ENCODE measurements at regions not wholly inside any gene's neighbourhood (a gene's known extent, or its start where the extent isn't known, plus 50 kb on each side); places are given as distances from the start of the nearest gene placed in this dataset.

- DNase-seq (ENCODE audit: low spot score): no peak
- TF ChIP-seq RXRA (IDR thresholded peaks at IDR 0.05) (no peak), HNF4A (conservative IDR thresholded peaks at IDR 0.05) (no peak), CTCF (IDR thresholded peaks at IDR 0.05; ENCODE audit: low read depth, low read length, missing input control) (no peak), JUND (IDR thresholded peaks at IDR 0.05) (no peak), MAX (IDR thresholded peaks at IDR 0.05) (no peak), RAD21 (IDR thresholded peaks at IDR 0.05) (no peak), TAF1 (conservative IDR thresholded peaks at IDR 0.05) (no peak), REST (IDR thresholded peaks at IDR 0.05) (no peak), ATF3 (IDR thresholded peaks at IDR 0.05) (no peak)
- H3K9ac ChIP-seq (ENCODE audit: low read depth in 1 of 2, low read length in 2 of 2): no peak overlapping the region
- 67% methylated on average over 2 of the region's 2 CpGs for WGBS
- H3K4me1 ChIP-seq (ENCODE audit: control insufficient read depth in 4 of 4, insufficient read depth in 4 of 4, low read length in 3 of 4): peaks cover 0 to 2% (median 0%) of the 10 kb centered on the region in 4 donors
- no peak overlapping the region for H3K4me3 ChIP-seq (ENCODE audit: low read depth in 1 of 3, low read length in 3 of 3)
- no peaks in the 10 kb centered on the region for H3K9me3 ChIP-seq (ENCODE audit: control insufficient read depth in 4 of 4, low read length in 3 of 4)
- peaks cover 0 to 7% (median 0%) of the 10 kb centered on the region in 4 donors for H3K27me3 ChIP-seq (ENCODE audit: control insufficient read depth in 4 of 4, insufficient read depth in 4 of 4, low read length in 3 of 4)
- no peak overlapping the region for H3K27ac ChIP-seq (ENCODE audit: low read depth in 1 of 2, low read length in 2 of 2)
- no peaks in the 10 kb centered on the region for H3K36me3 ChIP-seq (ENCODE audit: control insufficient read depth in 4 of 4, insufficient read depth in 3 of 4, low read depth in 1 of 4, low read length in 3 of 4)
These were observed 115.0 kb downstream of the CEP44 start for GRCh38 chr4:174398728-174399127.

GRCh38 chr4:174397366-174398155, 113.8 kb downstream of the CEP44 start:
- TF ChIP-seq SP1 (IDR thresholded peaks at IDR 0.05) (no peak), GABPA (IDR thresholded peaks at IDR 0.05 in 1 of 2, conservative IDR thresholded peaks at IDR 0.05 in 1 of 2) (no peak), RXRA (IDR thresholded peaks at IDR 0.05) (no peak), HNF4G (IDR thresholded peaks at IDR 0.05) (no peak), ATF3 (IDR thresholded peaks at IDR 0.05) (no peak), CTCF (IDR thresholded peaks at IDR 0.05; ENCODE audit: low read depth, low read length, missing input control) (no peak)
- Histone ChIP-seq H3K36me3 (ENCODE audit: control insufficient read depth in 4 of 4, insufficient read depth in 3 of 4, low read depth in 1 of 4, low read length in 3 of 4) (no peaks in the 10 kb centered on the region), H3K9me3 (ENCODE audit: control insufficient read depth in 4 of 4, low read length in 3 of 4) (no peaks in the 10 kb centered on the region), H3K4me1 (ENCODE audit: control insufficient read depth in 4 of 4, insufficient read depth in 4 of 4, low read length in 3 of 4) (peaks cover 0 to 2% (median 0%) of the 10 kb centered on the region in 4 donors), H3K27ac (ENCODE audit: low read depth in 1 of 2, low read length in 2 of 2) (no peak overlapping the region), H3K9ac (ENCODE audit: low read depth in 1 of 2, low read length in 2 of 2) (no peak overlapping the region), H3K4me3 (ENCODE audit: low read depth in 1 of 3, low read length in 3 of 3) (no peak overlapping the region), H3K27me3 (ENCODE audit: control insufficient read depth in 4 of 4, insufficient read depth in 4 of 4, low read length in 3 of 4) (peaks cover 0 to 7% (median 0%) of the 10 kb centered on the region in 4 donors)
- no peak for DNase-seq (ENCODE audit: low spot score)
- 63% methylated on average over 3 of the region's 3 CpGs for WGBS

Data from liver (tissue), 8 donors.